ENCODE measurements at regions not wholly inside any gene's neighbourhood (a gene's known extent, or its start where the extent isn't known, plus 50 kb on each side); places are given as distances from the start of the nearest gene placed in this dataset.

DNA sequence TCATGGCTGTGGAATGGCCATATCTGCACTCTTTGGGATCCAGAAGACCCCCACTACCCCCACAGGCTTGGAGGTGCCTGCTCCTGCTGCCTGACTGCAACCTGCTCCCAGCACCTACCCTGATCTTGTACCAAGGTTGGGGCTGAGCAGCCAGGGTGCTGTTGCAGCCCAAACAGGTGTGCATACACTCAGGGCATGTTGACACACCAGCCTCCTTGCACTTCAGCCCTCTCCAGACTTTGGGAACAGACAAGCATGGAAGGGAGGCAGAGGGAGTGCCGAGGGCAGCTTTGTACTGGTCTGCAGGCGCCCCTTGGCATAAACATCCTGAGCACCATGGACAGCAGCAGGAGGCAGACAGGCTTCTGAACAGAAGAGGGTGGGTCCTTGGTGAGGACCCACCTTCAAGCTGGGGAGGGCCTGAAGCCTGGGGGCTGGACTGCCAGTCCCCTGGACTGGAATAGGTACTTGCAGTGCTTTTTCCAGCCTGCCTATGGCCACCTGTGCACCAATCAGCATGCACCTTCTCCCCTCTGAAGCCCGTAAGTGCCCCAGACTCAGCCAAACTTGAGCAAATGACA lies 1675.8 kb downstream of the HACE1 start:
- Mint-ChIP-seq H3K27ac (no peak overlapping the region), H3K4me3 (no peak overlapping the region), H3K4me1 (no peaks in the 10 kb centered on the region), H3K36me3 (no peaks in the 10 kb centered on the region), H3K9me3 (peaks cover 11% of the 10 kb centered on the region)
- peak; percentile 26 for ATAC-seq
- no peak for DNase-seq (ENCODE audit: low spot score in 2 of 2)

DNA sequence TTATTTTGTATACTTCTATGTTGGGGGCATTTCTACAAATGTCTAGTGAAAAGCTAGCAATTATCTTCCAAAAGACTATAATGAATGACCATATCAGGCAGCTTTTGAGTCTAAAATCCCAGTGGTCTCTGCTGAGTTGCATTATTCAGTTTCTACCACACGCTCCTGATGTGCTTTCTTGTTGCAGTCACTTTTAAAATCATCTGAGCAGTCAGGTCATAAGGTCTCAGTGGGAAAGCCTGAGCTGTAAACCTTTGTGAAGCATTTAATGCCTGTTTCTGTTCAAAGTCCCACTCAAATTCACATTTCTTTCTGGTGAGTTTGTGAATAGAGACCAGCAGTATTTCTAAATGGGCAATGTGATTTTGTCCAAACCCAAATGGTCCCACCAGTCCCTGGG lies 1681.5 kb downstream of the HACE1 start:
- Mint-ChIP-seq H3K9me3 (peaks cover 2% of the 10 kb centered on the region), H3K27ac (no peak overlapping the region)

DNA sequence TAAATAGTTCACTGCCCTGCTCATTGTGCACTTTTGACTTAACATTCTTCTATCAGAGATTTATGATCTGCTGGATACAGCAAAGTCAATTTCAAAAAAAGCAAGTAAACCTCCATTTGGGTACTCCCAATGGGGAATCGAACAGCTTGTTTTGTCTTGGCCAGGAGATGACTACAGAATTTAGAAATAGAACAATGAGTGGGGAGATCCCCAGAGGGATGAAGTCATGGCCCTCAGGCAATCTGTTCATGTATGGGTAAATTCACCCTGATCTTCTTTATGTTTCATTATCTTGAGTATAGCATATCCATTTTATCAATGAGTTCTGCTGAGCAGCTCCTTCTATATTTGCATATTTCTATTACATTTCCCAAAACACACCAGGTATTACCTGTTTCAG lies 1681.9 kb downstream of the HACE1 start:
- H3K4me1 Mint-ChIP-seq = no peaks in the 10 kb centered on the region
- no peak overlapping the region for H3K27ac Mint-ChIP-seq
- ATAC-seq = no peak
- DNase-seq (ENCODE audit: low spot score in 2 of 2) = no peak
- no peaks in the 10 kb centered on the region for H3K36me3 Mint-ChIP-seq
- H3K9me3 Mint-ChIP-seq = no peaks in the 10 kb centered on the region
- no peak overlapping the region for H3K4me3 Mint-ChIP-seq

More for the DNA sequence above, 1681.5 kb downstream of the HACE1 start:
- DNase-seq (ENCODE audit: low spot score in 2 of 2) = no peak
- Mint-ChIP-seq H3K36me3 (no peaks in the 10 kb centered on the region), H3K4me1 (no peaks in the 10 kb centered on the region), H3K4me3 (no peak overlapping the region)
- no peak for ATAC-seq

DNA sequence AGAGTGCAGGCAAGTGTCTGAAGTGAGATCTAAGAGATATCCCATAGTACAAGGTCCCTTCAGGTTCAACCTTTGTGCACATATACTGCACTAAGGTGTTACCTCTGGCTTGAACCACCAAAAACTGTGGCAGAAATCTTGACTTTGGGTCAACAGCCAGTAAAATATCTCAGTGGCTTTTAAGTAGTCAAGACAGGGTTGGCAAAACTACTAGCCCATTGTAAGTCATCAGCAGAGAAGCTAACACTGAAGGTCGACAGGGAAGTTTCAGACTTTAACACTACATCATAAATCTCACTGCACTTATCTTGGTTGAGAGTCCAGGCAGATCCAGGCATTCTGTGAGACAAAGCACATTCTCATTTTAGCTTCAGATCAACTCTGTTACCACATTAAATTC lies 1684.7 kb downstream of the HACE1 start:
- no peaks in the 10 kb centered on the region for H3K36me3 Mint-ChIP-seq
- ATAC-seq = no peak
- H3K4me3 Mint-ChIP-seq = no peak overlapping the region
- no peak overlapping the region for H3K27ac Mint-ChIP-seq
- no peaks in the 10 kb centered on the region for H3K4me1 Mint-ChIP-seq
- no peak for DNase-seq (ENCODE audit: low spot score in 2 of 2)
- H3K9me3 Mint-ChIP-seq = no peaks in the 10 kb centered on the region

DNA sequence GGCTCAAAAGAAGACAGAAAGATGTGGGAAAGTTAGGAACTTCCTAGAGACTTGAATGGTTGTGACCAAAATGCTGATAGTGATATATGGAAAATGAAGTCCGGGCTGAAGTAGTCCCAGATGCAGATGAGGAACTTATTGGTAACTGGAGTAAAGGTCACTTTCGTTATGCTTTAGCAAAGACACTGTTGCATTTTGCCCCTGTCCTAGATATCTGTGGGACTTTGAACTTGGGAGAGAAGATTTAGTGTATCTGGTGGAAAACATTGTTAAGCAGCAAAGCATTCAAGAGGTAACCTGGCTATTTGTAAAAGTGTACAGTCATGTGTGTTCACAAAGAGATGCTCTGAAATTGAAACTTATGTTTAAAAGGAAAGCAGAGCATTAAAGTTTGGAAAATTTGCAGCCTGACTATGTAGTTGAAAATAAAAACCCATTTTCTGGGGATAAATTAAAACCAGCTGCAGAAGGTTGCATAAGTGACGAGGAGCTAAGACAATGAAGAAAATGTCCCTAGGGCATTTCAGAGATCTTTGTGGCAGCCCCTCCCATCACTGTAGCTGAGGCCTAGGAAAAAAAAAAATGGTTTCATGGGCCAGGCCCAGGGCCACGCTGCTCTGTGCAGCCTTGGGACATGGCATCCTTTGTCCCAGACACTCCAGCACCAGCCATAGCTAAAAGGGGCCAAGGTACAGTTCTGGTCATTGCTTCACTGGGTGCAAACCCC lies 1692.2 kb downstream of the HACE1 start:
- Mint-ChIP-seq H3K9me3 (no peaks in the 10 kb centered on the region), H3K27ac (no peak overlapping the region), H3K4me1 (no peaks in the 10 kb centered on the region), H3K36me3 (no peaks in the 10 kb centered on the region), H3K4me3 (no peak overlapping the region)
- ATAC-seq (peak; percentile 13), DNase-seq (ENCODE audit: low spot score in 2 of 2) (no peak)

DNA sequence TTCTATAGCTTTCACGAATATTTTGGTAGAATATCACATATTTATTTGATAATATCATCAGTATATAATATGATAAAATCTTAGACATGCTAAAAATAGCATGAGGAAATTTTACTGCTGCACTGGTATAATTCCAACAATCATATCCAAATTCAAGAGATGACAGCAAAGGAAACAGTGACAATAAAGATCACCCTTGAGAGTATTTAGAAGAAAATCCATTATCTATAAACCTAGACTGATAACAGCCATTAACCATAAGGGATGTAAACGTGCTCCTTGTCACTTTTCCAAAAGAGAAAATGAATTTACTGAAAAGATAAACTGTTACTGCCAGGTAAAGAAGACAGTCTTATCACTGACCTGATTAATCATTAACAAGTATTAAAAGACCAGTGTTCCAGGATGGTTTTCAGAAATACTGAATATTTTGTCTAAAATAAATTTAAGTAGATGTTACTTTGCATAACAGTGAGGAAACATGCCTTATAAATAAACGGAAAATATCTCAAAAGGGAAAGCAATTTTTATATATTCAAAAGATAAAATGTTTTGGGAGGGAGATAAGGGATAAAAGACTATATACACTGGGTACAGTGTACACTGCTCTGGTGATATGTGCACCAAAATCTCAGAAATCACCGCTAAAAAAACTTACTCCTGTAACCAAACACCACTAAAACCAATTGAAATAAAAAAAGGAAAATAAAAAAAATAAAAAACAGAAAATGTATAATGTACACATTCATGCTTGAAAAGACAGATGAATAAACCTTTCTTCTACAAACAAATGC lies 1704.7 kb downstream of the HACE1 start:
- H3K36me3 Mint-ChIP-seq = no peaks in the 10 kb centered on the region
- no peak overlapping the region for H3K4me3 Mint-ChIP-seq
- DNase-seq (ENCODE audit: low spot score in 2 of 2) (no peak), ATAC-seq (no peak)
- no peaks in the 10 kb centered on the region for H3K4me1 Mint-ChIP-seq
- H3K9me3 Mint-ChIP-seq = peaks cover 7% of the 10 kb centered on the region
- no peak overlapping the region for H3K27ac Mint-ChIP-seq

DNA sequence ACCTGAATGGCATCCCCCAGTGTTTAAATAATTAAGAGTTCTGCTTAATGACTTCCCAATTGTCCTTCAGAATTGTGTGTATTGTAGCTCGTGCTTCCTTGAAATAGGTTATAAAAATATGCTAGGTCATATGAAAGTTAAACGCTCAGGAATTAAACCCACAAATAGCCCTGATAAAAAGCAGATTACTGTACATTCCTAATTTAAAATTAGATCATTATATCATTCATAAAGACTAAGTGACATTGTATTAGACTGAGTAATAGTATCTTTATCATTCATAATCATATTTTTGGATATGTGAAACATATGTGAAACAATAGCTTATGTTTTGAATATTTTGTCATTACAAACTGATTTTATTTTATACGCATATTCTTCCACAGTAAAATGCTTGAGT lies 1706.7 kb downstream of the HACE1 start:
- Mint-ChIP-seq H3K9me3 (peaks cover 5% of the 10 kb centered on the region), H3K4me3 (no peak overlapping the region)

DNA sequence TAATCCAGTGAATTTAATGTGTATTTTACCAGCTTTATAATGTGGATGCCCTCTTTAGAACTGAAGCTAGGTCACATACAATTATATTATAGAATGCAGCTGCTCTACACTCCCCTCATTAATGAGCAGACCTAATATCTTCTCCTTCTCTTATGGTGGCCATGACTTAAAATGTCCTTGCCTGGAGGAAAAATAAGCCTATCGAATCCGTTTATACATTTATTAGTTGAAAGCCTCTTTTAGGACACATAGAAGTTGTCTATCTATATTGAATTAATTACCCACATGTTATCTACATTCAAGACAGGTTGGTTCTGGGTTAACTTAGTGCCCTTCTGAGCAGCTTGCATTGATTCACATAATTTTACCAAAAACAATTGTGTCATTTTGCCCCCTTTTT lies 1716.8 kb downstream of the HACE1 start:
- no peak overlapping the region for H3K27ac Mint-ChIP-seq
- H3K4me1 Mint-ChIP-seq = no peaks in the 10 kb centered on the region
- H3K36me3 Mint-ChIP-seq = no peaks in the 10 kb centered on the region
- ATAC-seq = no peak
- no peaks in the 10 kb centered on the region for H3K9me3 Mint-ChIP-seq
- H3K4me3 Mint-ChIP-seq = no peak overlapping the region
- DNase-seq (ENCODE audit: low spot score in 2 of 2) = no peak

More for the DNA sequence above, 1706.7 kb downstream of the HACE1 start:
- no peaks in the 10 kb centered on the region for H3K36me3 Mint-ChIP-seq
- no peak overlapping the region for H3K27ac Mint-ChIP-seq
- no peak for ATAC-seq
- H3K4me1 Mint-ChIP-seq = no peaks in the 10 kb centered on the region
- no peak for DNase-seq (ENCODE audit: low spot score in 2 of 2)

DNA sequence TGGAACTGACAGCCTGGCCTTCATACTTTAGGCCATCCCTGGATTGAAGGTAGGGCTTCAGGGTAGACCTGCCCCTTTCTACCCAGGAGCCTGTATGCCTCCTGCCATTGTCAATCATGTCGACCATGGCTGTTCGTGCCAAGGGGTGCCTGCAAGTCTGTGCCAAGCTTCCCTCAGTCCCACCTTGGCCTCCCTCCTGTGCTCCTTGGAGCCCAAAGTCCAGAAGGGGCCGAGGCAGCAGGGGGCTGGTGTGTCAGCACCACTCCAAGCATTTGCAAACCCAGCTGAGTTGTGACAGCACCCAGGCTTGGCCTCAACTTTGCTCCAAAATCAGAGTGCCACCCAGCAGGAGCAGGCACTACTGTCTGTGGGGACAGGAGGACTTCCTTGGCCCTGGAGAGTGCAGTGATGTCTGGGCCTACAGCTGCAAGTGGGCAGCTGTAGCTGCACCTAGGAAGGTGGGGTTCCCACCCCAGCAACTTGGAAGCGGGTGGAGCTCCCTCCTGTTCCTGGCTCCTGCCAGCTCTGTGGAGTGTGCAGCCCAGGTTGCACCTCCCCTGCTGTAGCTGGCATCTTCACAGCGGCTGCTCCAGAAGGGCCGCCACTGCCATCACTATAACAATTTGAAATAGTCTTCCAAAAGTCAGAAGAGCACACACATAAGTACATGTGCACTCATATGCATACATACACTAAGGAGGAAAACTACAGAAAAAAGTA lies 1719.3 kb downstream of the HACE1 start:
- H3K4me1 Mint-ChIP-seq = no peaks in the 10 kb centered on the region
- no peak overlapping the region for H3K4me3 Mint-ChIP-seq
- DNase-seq (ENCODE audit: low spot score in 2 of 2) (no peak), ATAC-seq (peak; percentile 39)
- no peak overlapping the region for H3K27ac Mint-ChIP-seq
- no peaks in the 10 kb centered on the region for H3K36me3 Mint-ChIP-seq
- peaks cover 3% of the 10 kb centered on the region for H3K9me3 Mint-ChIP-seq

DNA sequence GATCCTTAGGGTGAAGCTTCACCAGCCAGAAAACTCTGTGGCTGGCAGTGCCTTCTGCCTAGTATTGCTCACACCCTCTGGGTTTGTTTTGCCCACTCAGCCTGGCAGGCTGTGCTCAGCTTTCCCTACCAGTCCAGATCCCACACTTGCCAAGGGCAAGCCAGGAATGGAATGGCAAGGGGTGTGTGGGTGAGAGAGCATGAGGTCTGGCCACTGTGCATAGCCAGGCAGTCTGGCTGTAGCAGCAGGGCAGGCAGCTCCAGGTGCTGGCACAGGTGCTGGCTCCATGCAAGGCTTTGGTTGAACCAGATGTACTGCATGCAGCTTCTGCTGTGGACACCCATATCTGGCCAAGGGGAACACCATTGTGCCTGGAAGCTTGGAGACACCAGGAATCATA lies 1720.3 kb downstream of the HACE1 start:
- H3K36me3 Mint-ChIP-seq = no peaks in the 10 kb centered on the region
- no peaks in the 10 kb centered on the region for H3K4me1 Mint-ChIP-seq
- no peak overlapping the region for H3K4me3 Mint-ChIP-seq
- H3K27ac Mint-ChIP-seq = no peak overlapping the region
- peaks cover 3% of the 10 kb centered on the region for H3K9me3 Mint-ChIP-seq
- DNase-seq (ENCODE audit: low spot score in 2 of 2) = no peak
- peak; percentile 53 for ATAC-seq

DNA sequence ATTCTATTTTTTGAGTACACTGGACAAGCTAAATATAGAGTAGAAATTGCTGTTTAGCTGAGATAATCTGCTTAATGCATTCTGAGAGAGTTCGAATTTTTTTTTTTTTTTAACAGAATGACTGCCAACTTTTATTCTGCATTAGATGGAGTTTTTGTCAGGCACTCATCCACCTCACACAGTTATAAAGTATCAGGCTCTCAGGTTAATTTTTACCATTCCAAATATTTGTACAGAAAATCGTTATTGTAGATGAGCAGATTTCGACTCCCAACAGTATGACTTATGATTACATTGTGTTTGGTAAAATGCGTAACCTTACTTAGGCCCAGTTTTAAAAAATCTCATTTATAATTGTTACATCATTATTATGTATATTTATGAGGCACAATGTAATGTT lies 1731.0 kb downstream of the GRIK2 start:
- DNase-seq (ENCODE audit: low spot score in 2 of 2) (no peak), ATAC-seq (no peak)
- Mint-ChIP-seq H3K4me1 (no peaks in the 10 kb centered on the region), H3K36me3 (no peaks in the 10 kb centered on the region), H3K9me3 (peaks cover 3% of the 10 kb centered on the region), H3K4me3 (no peak overlapping the region), H3K27ac (no peak overlapping the region)

DNA sequence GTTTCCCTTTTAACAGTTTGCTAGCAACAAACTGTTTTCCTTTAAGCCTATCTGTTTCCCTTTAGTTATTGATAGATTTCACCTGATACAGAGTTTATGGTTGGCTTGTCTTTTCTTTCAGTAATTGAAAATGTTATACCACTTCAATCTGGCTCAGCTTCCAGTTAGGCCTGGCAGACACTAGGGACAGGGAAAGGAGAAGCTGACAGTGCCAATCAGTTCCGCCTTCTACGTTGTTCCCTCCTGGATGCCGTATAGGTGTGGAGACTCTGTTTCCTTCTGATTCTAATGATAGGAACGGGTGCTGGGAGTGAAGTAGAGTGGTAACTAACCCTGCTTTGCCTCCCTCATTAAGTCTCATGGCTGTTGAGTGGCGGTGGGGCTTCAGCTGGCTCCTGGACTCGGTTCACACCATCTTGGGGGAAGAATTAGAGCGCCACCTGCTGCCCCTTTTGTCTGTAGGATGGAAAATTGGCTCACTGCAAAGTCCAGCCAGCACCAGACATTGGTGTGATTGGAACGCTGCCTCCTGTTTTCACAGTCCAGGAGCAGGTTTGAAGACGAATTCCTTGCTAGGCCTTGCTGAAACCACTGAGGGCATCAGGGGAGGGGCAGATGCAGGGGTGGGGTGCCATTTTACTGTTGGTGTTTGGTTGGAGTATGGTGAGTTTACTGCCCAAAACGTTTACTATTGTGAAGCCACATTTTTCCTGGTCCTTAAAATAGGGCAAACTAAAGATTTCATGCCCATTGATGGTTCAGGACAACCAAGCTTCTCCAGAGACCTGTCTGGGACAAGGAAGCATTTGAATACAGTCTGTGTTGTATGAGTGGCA lies 1729.5 kb downstream of the GRIK2 start:
- Mint-ChIP-seq H3K27ac (no peak overlapping the region), H3K36me3 (no peaks in the 10 kb centered on the region), H3K4me1 (no peaks in the 10 kb centered on the region), H3K4me3 (no peak overlapping the region), H3K9me3 (peaks cover 3% of the 10 kb centered on the region)
- ATAC-seq (no peak), DNase-seq (ENCODE audit: low spot score in 2 of 2) (no peak)

DNA sequence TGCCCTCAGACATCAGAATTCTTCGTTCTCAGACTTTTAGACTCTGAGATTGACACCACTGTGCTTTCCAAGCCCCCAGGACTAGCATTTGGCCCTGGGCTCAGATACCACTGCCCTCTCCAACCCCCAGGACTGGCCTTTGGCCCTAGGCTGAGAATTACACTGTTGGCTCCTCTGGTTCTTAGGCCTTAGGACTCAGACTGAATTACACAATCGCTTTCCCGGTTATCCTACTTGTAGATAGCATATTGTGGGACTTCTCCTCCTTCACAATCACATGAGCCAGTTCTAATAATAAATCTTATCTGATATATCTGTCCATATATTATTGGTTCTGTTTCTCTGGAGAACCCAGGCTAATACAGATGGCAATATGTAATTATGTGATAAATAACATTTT lies 1725.5 kb downstream of the GRIK2 start:
- Mint-ChIP-seq H3K4me1 (no peaks in the 10 kb centered on the region), H3K4me3 (no peak overlapping the region), H3K27ac (no peak overlapping the region), H3K9me3 (peaks cover 5% of the 10 kb centered on the region), H3K36me3 (no peaks in the 10 kb centered on the region)
- ATAC-seq (no peak), DNase-seq (ENCODE audit: low spot score in 2 of 2) (no peak)

DNA sequence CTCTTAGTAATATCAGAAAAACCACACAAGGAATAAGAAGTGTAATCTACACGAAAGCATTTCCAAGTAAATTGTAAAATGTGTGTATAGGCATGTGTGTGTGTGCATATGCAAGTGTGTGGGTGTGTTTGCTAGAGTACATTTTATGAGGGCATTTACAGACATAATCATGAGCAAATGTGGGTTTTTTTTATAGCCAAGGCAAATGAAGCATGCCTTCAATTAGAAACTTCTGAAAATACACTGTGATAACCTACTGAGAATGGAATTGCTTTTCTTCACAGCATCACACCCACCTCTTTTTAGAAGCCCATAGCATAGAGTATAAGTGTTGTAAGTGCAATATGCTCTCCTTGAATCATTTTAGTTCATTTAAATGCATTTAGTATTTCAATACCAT lies 1721.1 kb downstream of the GRIK2 start:
- Mint-ChIP-seq H3K4me3 (no peak overlapping the region), H3K9me3 (peaks cover 5% of the 10 kb centered on the region), H3K4me1 (no peaks in the 10 kb centered on the region), H3K36me3 (no peaks in the 10 kb centered on the region), H3K27ac (no peak overlapping the region)
- no peak for ATAC-seq
- DNase-seq (ENCODE audit: low spot score in 2 of 2) = no peak

DNA sequence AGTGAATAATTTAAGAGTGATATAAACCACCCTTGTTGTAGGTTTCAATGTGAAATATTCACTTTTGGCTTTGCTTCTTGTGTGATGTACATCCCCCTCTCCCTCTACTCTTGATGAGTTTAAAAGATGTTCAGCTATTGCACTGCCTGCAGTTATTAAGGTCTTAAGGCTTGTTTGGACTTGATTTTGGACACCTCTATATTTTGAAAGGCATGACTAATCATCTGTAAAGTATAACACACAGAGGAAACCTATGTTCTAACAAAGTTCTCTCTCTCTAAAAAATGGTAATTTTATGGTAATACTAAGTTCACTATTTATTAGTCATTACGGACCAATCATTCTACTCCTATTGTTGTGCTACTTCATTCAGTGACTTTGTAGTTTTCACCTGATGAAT lies 1719.9 kb downstream of the GRIK2 start:
- Mint-ChIP-seq H3K9me3 (peaks cover 5% of the 10 kb centered on the region), H3K27ac (no peak overlapping the region), H3K36me3 (no peaks in the 10 kb centered on the region), H3K4me3 (no peak overlapping the region), H3K4me1 (no peaks in the 10 kb centered on the region)
- ATAC-seq (no peak), DNase-seq (ENCODE audit: low spot score in 2 of 2) (no peak)
